ENCODE measurements at regions not wholly inside any gene's neighbourhood (a gene's known extent, or its start where the extent isn't known, plus 50 kb on each side); places are given as distances from the start of the nearest gene placed in this dataset.

DNA sequence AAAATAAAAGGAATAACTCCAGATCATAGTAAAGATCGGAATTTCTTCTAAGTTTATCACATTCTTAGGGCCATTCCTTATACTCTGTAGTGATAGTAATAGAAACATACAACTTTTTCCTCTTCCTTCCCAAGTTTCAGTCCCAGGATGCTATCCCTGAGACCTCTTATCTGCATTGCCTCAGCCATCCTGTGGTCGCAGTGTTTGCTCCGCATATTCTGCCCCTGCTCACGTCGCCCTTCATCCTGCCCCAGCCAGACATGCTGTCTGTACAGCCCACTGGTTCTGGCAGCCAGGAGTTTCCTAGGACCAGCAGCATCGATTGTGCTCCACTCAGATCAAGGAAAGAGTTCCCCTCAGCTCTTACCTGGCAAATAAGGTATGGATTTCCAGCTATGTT lies 132.7 kb upstream of the ERCC6L2 start:
- no peak for TF ChIP-seq POLR2A (IDR thresholded peaks at IDR 0.05)
- TF ChIP-seq, protein P1, sequence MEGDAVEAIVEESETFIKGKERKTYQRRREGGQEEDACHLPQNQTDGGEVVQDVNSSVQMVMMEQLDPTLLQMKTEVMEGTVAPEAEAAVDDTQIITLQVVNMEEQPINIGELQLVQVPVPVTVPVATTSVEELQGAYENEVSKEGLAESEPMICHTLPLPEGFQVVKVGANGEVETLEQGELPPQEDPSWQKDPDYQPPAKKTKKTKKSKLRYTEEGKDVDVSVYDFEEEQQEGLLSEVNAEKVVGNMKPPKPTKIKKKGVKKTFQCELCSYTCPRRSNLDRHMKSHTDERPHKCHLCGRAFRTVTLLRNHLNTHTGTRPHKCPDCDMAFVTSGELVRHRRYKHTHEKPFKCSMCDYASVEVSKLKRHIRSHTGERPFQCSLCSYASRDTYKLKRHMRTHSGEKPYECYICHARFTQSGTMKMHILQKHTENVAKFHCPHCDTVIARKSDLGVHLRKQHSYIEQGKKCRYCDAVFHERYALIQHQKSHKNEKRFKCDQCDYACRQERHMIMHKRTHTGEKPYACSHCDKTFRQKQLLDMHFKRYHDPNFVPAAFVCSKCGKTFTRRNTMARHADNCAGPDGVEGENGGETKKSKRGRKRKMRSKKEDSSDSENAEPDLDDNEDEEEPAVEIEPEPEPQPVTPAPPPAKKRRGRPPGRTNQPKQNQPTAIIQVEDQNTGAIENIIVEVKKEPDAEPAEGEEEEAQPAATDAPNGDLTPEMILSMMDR (IDR thresholded peaks at IDR 0.05): no peak
- no peak for TF ChIP-seq EP300 (IDR thresholded peaks at IDR 0.05)
